WTC11 (cell line): ENCODE measurements at regions not wholly inside any gene's neighbourhood (a gene's known extent, or its start where the extent isn't known, plus 50 kb on each side); places are given as distances from the start of the nearest gene placed in this dataset.

ENCODE experiments used
- ATAC-seq: fragments of 200-7000 bp; cut with Tn5 transposase; 2 replicates; pipeline ENCODE4 v1.10.0; 2021; ENCODE audit warnings: mild to moderate bottlenecking, moderate library complexity
- CTCF ChIA-PET: fragments of 300-600 bp; sonication (Branson Sonifier 250); formaldehyde crosslinking; loops from one replicate; lab custom pipeline; 2021; ENCODE audit warnings: antibody characterized with exemption; lab: Charles Lee
- POLR2A ChIA-PET: fragments of 350-600 bp; sonication (Branson Sonifier 250); formaldehyde crosslinking; loops from one replicate; lab custom pipeline; 2021; ENCODE audit warnings: antibody characterized with exemption; lab: Charles Lee
- DNase-seq: peaks from one replicate; pipeline ENCODE4 v3.0.0; 2021; ENCODE audit warnings: low spot score
- H3K27ac Mint-ChIP-seq: 2 replicates; pipeline ENCODE4 v1.8.0; 2021; ENCODE audit warnings: mixed read lengths
- H3K27me3 Mint-ChIP-seq: 2 replicates; pipeline ENCODE4 v1.8.0; 2021; ENCODE audit warnings: low read depth, mild to moderate bottlenecking, moderate library complexity, mixed read lengths
- H3K36me3 Mint-ChIP-seq: 2 replicates; pipeline ENCODE4 v1.8.0; 2021; ENCODE audit warnings: mixed read lengths
- H3K4me1 Mint-ChIP-seq: 2 replicates; pipeline ENCODE4 v1.8.0; 2022; ENCODE audit warnings: mixed read lengths
- H3K4me3 Mint-ChIP-seq: 2 replicates; pipeline ENCODE4 v1.8.0; 2021; ENCODE audit warnings: mild to moderate bottlenecking, moderate library complexity, mixed read lengths
- H3K9me3 Mint-ChIP-seq: 2 replicates; pipeline ENCODE4 v1.8.0; 2021; ENCODE audit warnings: mixed read lengths
- AR ChIP-seq: fragments of 250-450 bp; sonication (Bioruptor Pico); IDR thresholded peaks from 2 replicates; pipeline ENCODE4 v1.9.0; 2021; ENCODE audit warnings: mild to moderate bottlenecking
- ARID4B ChIP-seq: sonication (generic); formaldehyde crosslinking; IDR thresholded peaks from 2 replicates; pipeline ENCODE4 v1.8.0; 2023; ENCODE audit warnings: missing genetic modification reagents, mild to moderate bottlenecking, borderline replicate concordance
- ERG ChIP-seq: fragments of 250-450 bp; sonication (Bioruptor Pico); IDR thresholded peaks from 2 replicates; pipeline ENCODE4 v1.8.0; 2021; ENCODE audit warnings: mild to moderate bottlenecking
- ETV6 ChIP-seq: sonication (generic); formaldehyde crosslinking; IDR thresholded peaks from 2 replicates; pipeline ENCODE4 v1.8.1; 2022; ENCODE audit warnings: mild to moderate bottlenecking, missing genetic modification reagents
- GABPB1 ChIP-seq: sonication (generic); formaldehyde crosslinking; IDR thresholded peaks from 2 replicates; pipeline ENCODE4 v1.8.1; 2023; ENCODE audit warnings: mild to moderate bottlenecking, missing genetic modification reagents
- GTF2I ChIP-seq: fragments of 250-450 bp; sonication (Bioruptor Pico); conservative IDR thresholded peaks from 2 replicates; pipeline ENCODE4 v1.4.0; 2021; ENCODE audit warnings: mild to moderate bottlenecking
- HMGXB4 ChIP-seq: sonication (generic); formaldehyde crosslinking; IDR thresholded peaks from 2 replicates; pipeline ENCODE4 v1.8.1; 2023; ENCODE audit warnings: mild to moderate bottlenecking, moderate library complexity, missing genetic modification reagents
- JAZF1 ChIP-seq: fragments of 250-450 bp; sonication (Bioruptor Pico); IDR thresholded peaks from 2 replicates; pipeline ENCODE4 v1.9.0; 2021; ENCODE audit warnings: moderate library complexity, mild to moderate bottlenecking, inconsistent platforms
- KAT7 ChIP-seq: sonication (generic); formaldehyde crosslinking; IDR thresholded peaks from 2 replicates; pipeline ENCODE4 v1.8.1; 2023; ENCODE audit warnings: missing genetic modification reagents, mild to moderate bottlenecking, borderline replicate concordance
- MAX ChIP-seq: sonication (generic); formaldehyde crosslinking; IDR thresholded peaks from 2 replicates; pipeline ENCODE4 v1.8.0; 2022; ENCODE audit warnings: mild to moderate bottlenecking, missing genetic modification reagents
- MLX ChIP-seq: sonication (generic); formaldehyde crosslinking; IDR thresholded peaks from 2 replicates; pipeline ENCODE4 v1.8.1; 2023; ENCODE audit warnings: mild to moderate bottlenecking, missing genetic modification reagents, moderate library complexity
- MYBL2 ChIP-seq: sonication (generic); formaldehyde crosslinking; IDR thresholded peaks from 2 replicates; pipeline ENCODE4 v1.8.1; 2023; ENCODE audit warnings: mild to moderate bottlenecking, moderate library complexity, missing genetic modification reagents
- NR1H2 ChIP-seq: sonication (generic); formaldehyde crosslinking; IDR thresholded peaks from 2 replicates; pipeline ENCODE4 v1.9.0; 2021; ENCODE audit warnings: mild to moderate bottlenecking, moderate library complexity, missing genetic modification reagents
- PRRX2 ChIP-seq: fragments of 250-450 bp; sonication (Bioruptor Pico); IDR thresholded peaks from 2 replicates; pipeline ENCODE4 v1.8.0; 2021; ENCODE audit warnings: mild to moderate bottlenecking
- RELA ChIP-seq: sonication (generic); formaldehyde crosslinking; IDR thresholded peaks from 2 replicates; pipeline ENCODE4 v1.8.1; 2022; ENCODE audit warnings: missing genetic modification reagents, mild to moderate bottlenecking, borderline replicate concordance
- RORB ChIP-seq: fragments of 250-450 bp; sonication (Bioruptor Pico); IDR thresholded peaks from 2 replicates; pipeline ENCODE4 v1.9.0; 2021; ENCODE audit warnings: mild to moderate bottlenecking
- SMAD4 ChIP-seq: sonication (generic); formaldehyde crosslinking; IDR thresholded peaks from 2 replicates; pipeline ENCODE4 v1.8.0; 2022; ENCODE audit warnings: mild to moderate bottlenecking, missing genetic modification reagents
- SOX15 ChIP-seq: fragments of 250-450 bp; sonication (Bioruptor Pico); IDR thresholded peaks from 2 replicates; pipeline ENCODE4 v1.9.0; 2021; ENCODE audit warnings: mild to moderate bottlenecking
- ZBTB43 ChIP-seq: sonication (generic); formaldehyde crosslinking; IDR thresholded peaks from 2 replicates; pipeline ENCODE4 v1.8.1; 2023; ENCODE audit warnings: mild to moderate bottlenecking, missing genetic modification reagents
- ZNF138 ChIP-seq: sonication (generic); formaldehyde crosslinking; conservative IDR thresholded peaks from 2 replicates; pipeline ENCODE4 v1.8.1; 2022; ENCODE audit warnings: mild to moderate bottlenecking, moderate library complexity, missing genetic modification reagents
- ZNF263 ChIP-seq: sonication (generic); formaldehyde crosslinking; IDR thresholded peaks from 2 replicates; pipeline ENCODE4 v1.8.1; 2022; ENCODE audit warnings: low read depth, mild to moderate bottlenecking, moderate library complexity, missing genetic modification reagents
- ZNF671 ChIP-seq: fragments of 250-450 bp; sonication (Bioruptor Pico); IDR thresholded peaks from 2 replicates; pipeline ENCODE4 v1.8.0; 2021; ENCODE audit warnings: mild to moderate bottlenecking

- no peak for TF ChIP-seq MLX
- no peak for TF ChIP-seq MYBL2 (CRISPR knock-in tag)
- no peak for TF ChIP-seq MAX (CRISPR knock-in tag)
- no peak for TF ChIP-seq RORB (CRISPR knock-in tag)
- TF ChIP-seq ZNF263 (CRISPR knock-in tag) = no peak
- TF ChIP-seq HMGXB4 (CRISPR knock-in tag) = no peak
- no peak for TF ChIP-seq AR
- TF ChIP-seq GTF2I (CRISPR knock-in tag) = no peak
- TF ChIP-seq, all 79 proteins: peak for 0
Measured at GRCh38 chr3:3315846-3316245, 136.4 kb upstream of the CRBN start (continued).

GRCh38 chr3:3309887-3310286, 130.4 kb upstream of the CRBN start:
- Mint-ChIP-seq H3K27me3 (no peaks in the 10 kb centered on the region), H3K4me3 (no peak overlapping the region), H3K9me3 (peaks cover 67% of the 10 kb centered on the region), H3K4me1 (no peaks in the 10 kb centered on the region), H3K36me3 (peaks cover 18% of the 10 kb centered on the region), H3K27ac (no peak overlapping the region)
- ChIA-PET CTCF (interaction anchor here (0.9 kb wide), 1 partner anchor 109 kb away, joined by 3 read pairs; no protein-coding TSS in a partner anchor), POLR2A (no interaction called here)
- no peak for TF ChIP-seq MAX (CRISPR knock-in tag)
- TF ChIP-seq SMAD4 (CRISPR knock-in tag) = no peak
- no peak for TF ChIP-seq JAZF1
- TF ChIP-seq NR1H2 = no peak
- TF ChIP-seq ZBTB43 (CRISPR knock-in tag) = no peak
- no peak for TF ChIP-seq ZNF671 (CRISPR knock-in tag)
- no peak for ATAC-seq
- DNase-seq = no peak

GRCh38 chr3:3308809-3309208, 129.3 kb upstream of the CRBN start:
- DNase-seq = no peak
- no peak for TF ChIP-seq ZNF671 (CRISPR knock-in tag)
- no peak for TF ChIP-seq PRRX2 (CRISPR knock-in tag)
- no peak for TF ChIP-seq SOX15 (CRISPR knock-in tag)
- no peak for TF ChIP-seq ZNF138 (CRISPR knock-in tag)
- TF ChIP-seq ARID4B (CRISPR knock-in tag) = no peak
- no peak for TF ChIP-seq RELA (CRISPR knock-in tag)
- TF ChIP-seq ETV6 (CRISPR knock-in tag) = no peak
- TF ChIP-seq GABPB1 = no peak
- no peak for TF ChIP-seq ERG (CRISPR knock-in tag)
- TF ChIP-seq KAT7 = no peak
- TF ChIP-seq, all 79 proteins: peak for 0
- peaks cover 69% of the 10 kb centered on the region for H3K9me3 Mint-ChIP-seq
- ChIA-PET CTCF (no interaction called here), POLR2A (no interaction called here)
- no peak overlapping the region for H3K4me3 Mint-ChIP-seq
- H3K27ac Mint-ChIP-seq = no peak overlapping the region
- no peaks in the 10 kb centered on the region for H3K4me1 Mint-ChIP-seq
- H3K36me3 Mint-ChIP-seq = peaks cover 18% of the 10 kb centered on the region
- H3K27me3 Mint-ChIP-seq = no peaks in the 10 kb centered on the region
- ATAC-seq = no peak
